ENCODE measurements at regions not wholly inside any gene's neighbourhood (a gene's known extent, or its start where the extent isn't known, plus 50 kb on each side); places are given as distances from the start of the nearest gene placed in this dataset.
"Not testable (repeated sequence)": the region's sequence is repeated elsewhere in the genome, so short reads cannot be mapped to it uniquely, and the experiment has no call there.

GRCh38 chr4:187671958-187672357, 323.6 kb upstream of the ZFP42 start:
- WGBS, 2 experiments (ENCODE audit: insufficient coverage in 2 of 2), result no CpG with 5 or more reads among the region's 12 CpGs
- not testable (repeated sequence) for H3K4me3 ChIP-seq (ENCODE audit: extremely low read depth, insufficient read depth, low read length, poor library complexity, severe bottlenecking); H3K36me3 ChIP-seq (ENCODE audit: control insufficient read depth, insufficient read depth, low read length); H3K4me1 ChIP-seq (ENCODE audit: control insufficient read depth, insufficient read depth, low read length, poor library complexity, severe bottlenecking); H3K27ac ChIP-seq (ENCODE audit: low read depth, low read length, severe bottlenecking); H3K9me3 ChIP-seq (ENCODE audit: control insufficient read depth, low read length)

GRCh38 chr4:187672526-187672925, 323.0 kb upstream of the ZFP42 start:
- H3K4me3 ChIP-seq (ENCODE audit: extremely low read depth, insufficient read depth, low read length, poor library complexity, severe bottlenecking); H3K4me1 ChIP-seq (ENCODE audit: control insufficient read depth, insufficient read depth, low read length, poor library complexity, severe bottlenecking); H3K9me3 ChIP-seq (ENCODE audit: control insufficient read depth, low read length); H3K27ac ChIP-seq (ENCODE audit: low read depth, low read length, severe bottlenecking); H3K36me3 ChIP-seq (ENCODE audit: control insufficient read depth, insufficient read depth, low read length): not testable (repeated sequence)
- WGBS, 2 experiments (ENCODE audit: insufficient coverage in 2 of 2), result 93 to 96% methylated on average over 6 to 7 of the region's 12 CpGs

- no peaks in the 10 kb centered on the region for H3K9me3 ChIP-seq (ENCODE audit: control insufficient read depth, low read length)
- H3K4me3 ChIP-seq (ENCODE audit: extremely low read depth, insufficient read depth, low read length, poor library complexity, severe bottlenecking), result no peak overlapping the region
- H3K4me1 ChIP-seq (ENCODE audit: control insufficient read depth, insufficient read depth, low read length, poor library complexity, severe bottlenecking), result no peaks in the 10 kb centered on the region
- no CpG with 5 or more reads among the region's 2 CpGs for WGBS, 2 experiments (ENCODE audit: insufficient coverage in 2 of 2)
- H3K27ac ChIP-seq (ENCODE audit: low read depth, low read length, severe bottlenecking), result no peak overlapping the region
- no peaks in the 10 kb centered on the region for H3K36me3 ChIP-seq (ENCODE audit: control insufficient read depth, insufficient read depth, low read length)
Observed at GRCh38 chr4:187679450-187679849, 316.1 kb upstream of the ZFP42 start.

- no peak overlapping the region for H3K4me3 ChIP-seq (ENCODE audit: extremely low read depth, insufficient read depth, low read length, poor library complexity, severe bottlenecking)
- H3K27ac ChIP-seq (ENCODE audit: low read depth, low read length, severe bottlenecking), result no peak overlapping the region
- H3K4me1 ChIP-seq (ENCODE audit: control insufficient read depth, insufficient read depth, low read length, poor library complexity, severe bottlenecking), result no peaks in the 10 kb centered on the region
- WGBS, 2 experiments (ENCODE audit: insufficient coverage in 2 of 2), result 76 to 89% methylated on average over 5 to 6 of the region's 6 CpGs
- no peaks in the 10 kb centered on the region for H3K9me3 ChIP-seq (ENCODE audit: control insufficient read depth, low read length)
- H3K36me3 ChIP-seq (ENCODE audit: control insufficient read depth, insufficient read depth, low read length), result no peaks in the 10 kb centered on the region
Observed at GRCh38 chr4:187685247-187685646, 310.3 kb upstream of the ZFP42 start.

- WGBS, 2 experiments (ENCODE audit: insufficient coverage in 2 of 2), result 100% methylated on average over 2 of the region's 4 CpGs; no CpG with 5 or more reads in 1 of the 2 experiments
- H3K9me3 ChIP-seq (ENCODE audit: control insufficient read depth, low read length), result no peaks in the 10 kb centered on the region
Observed at GRCh38 chr4:187687697-187688096, 307.9 kb upstream of the ZFP42 start.

GRCh38 chr4:187692626-187693025, 302.9 kb upstream of the ZFP42 start:
- Histone ChIP-seq H3K36me3 (ENCODE audit: control insufficient read depth, insufficient read depth, low read length) (no peaks in the 10 kb centered on the region), H3K27ac (ENCODE audit: low read depth, low read length, severe bottlenecking) (no peak overlapping the region), H3K9me3 (ENCODE audit: control insufficient read depth, low read length) (no peaks in the 10 kb centered on the region), H3K4me1 (ENCODE audit: control insufficient read depth, insufficient read depth, low read length, poor library complexity, severe bottlenecking) (no peaks in the 10 kb centered on the region), H3K4me3 (ENCODE audit: extremely low read depth, insufficient read depth, low read length, poor library complexity, severe bottlenecking) (no peak overlapping the region)
- WGBS, 2 experiments (ENCODE audit: insufficient coverage in 2 of 2), result 50 to 86% methylated on average over 1 to 3 of the region's 6 CpGs

More at GRCh38 chr4:187687697-187688096, 307.9 kb upstream of the ZFP42 start:
- Histone ChIP-seq H3K4me1 (ENCODE audit: control insufficient read depth, insufficient read depth, low read length, poor library complexity, severe bottlenecking) (no peaks in the 10 kb centered on the region), H3K27ac (ENCODE audit: low read depth, low read length, severe bottlenecking) (no peak overlapping the region), H3K4me3 (ENCODE audit: extremely low read depth, insufficient read depth, low read length, poor library complexity, severe bottlenecking) (no peak overlapping the region), H3K36me3 (ENCODE audit: control insufficient read depth, insufficient read depth, low read length) (no peaks in the 10 kb centered on the region)

GRCh38 chr4:187695531-187695930, 300.0 kb upstream of the ZFP42 start:
- H3K27ac ChIP-seq (ENCODE audit: low read depth, low read length, severe bottlenecking); H3K4me3 ChIP-seq (ENCODE audit: extremely low read depth, insufficient read depth, low read length, poor library complexity, severe bottlenecking); H3K36me3 ChIP-seq (ENCODE audit: control insufficient read depth, insufficient read depth, low read length); H3K9me3 ChIP-seq (ENCODE audit: control insufficient read depth, low read length); H3K4me1 ChIP-seq (ENCODE audit: control insufficient read depth, insufficient read depth, low read length, poor library complexity, severe bottlenecking): not testable (repeated sequence)
- 100% methylated on average over 2 of the region's 3 CpGs; no CpG with 5 or more reads in 1 of the 2 experiments for WGBS, 2 experiments (ENCODE audit: insufficient coverage in 2 of 2)

GRCh38 chr4:187711586-187711985, 284.0 kb upstream of the ZFP42 start:
- Histone ChIP-seq H3K27ac (ENCODE audit: low read depth, low read length, severe bottlenecking) (no peak overlapping the region), H3K9me3 (ENCODE audit: control insufficient read depth, low read length) (peaks cover 7% of the 10 kb centered on the region), H3K36me3 (ENCODE audit: control insufficient read depth, insufficient read depth, low read length) (no peaks in the 10 kb centered on the region), H3K4me3 (ENCODE audit: extremely low read depth, insufficient read depth, low read length, poor library complexity, severe bottlenecking) (no peak overlapping the region), H3K4me1 (ENCODE audit: control insufficient read depth, insufficient read depth, low read length, poor library complexity, severe bottlenecking) (no peaks in the 10 kb centered on the region)
- WGBS, 2 experiments (ENCODE audit: insufficient coverage in 2 of 2), result 100% methylated on average over 2 of the region's 3 CpGs; no CpG with 5 or more reads in 1 of the 2 experiments

GRCh38 chr4:187714957-187715356, 280.6 kb upstream of the ZFP42 start:
- no peaks in the 10 kb centered on the region for H3K4me1 ChIP-seq (ENCODE audit: control insufficient read depth, insufficient read depth, low read length, poor library complexity, severe bottlenecking)
- WGBS, 2 experiments (ENCODE audit: insufficient coverage in 2 of 2), result 90 to 94% methylated on average over 4 to 5 of the region's 5 CpGs
- no peaks in the 10 kb centered on the region for H3K36me3 ChIP-seq (ENCODE audit: control insufficient read depth, insufficient read depth, low read length)
- H3K4me3 ChIP-seq (ENCODE audit: extremely low read depth, insufficient read depth, low read length, poor library complexity, severe bottlenecking), result no peak overlapping the region
- no peak overlapping the region for H3K27ac ChIP-seq (ENCODE audit: low read depth, low read length, severe bottlenecking)
- no peaks in the 10 kb centered on the region for H3K9me3 ChIP-seq (ENCODE audit: control insufficient read depth, low read length)

- H3K9me3 ChIP-seq (ENCODE audit: control insufficient read depth, low read length), result no peaks in the 10 kb centered on the region
- H3K27ac ChIP-seq (ENCODE audit: low read depth, low read length, severe bottlenecking), result no peak overlapping the region
- H3K36me3 ChIP-seq (ENCODE audit: control insufficient read depth, insufficient read depth, low read length), result no peaks in the 10 kb centered on the region
- no peaks in the 10 kb centered on the region for H3K4me1 ChIP-seq (ENCODE audit: control insufficient read depth, insufficient read depth, low read length, poor library complexity, severe bottlenecking)
- H3K4me3 ChIP-seq (ENCODE audit: extremely low read depth, insufficient read depth, low read length, poor library complexity, severe bottlenecking), result no peak overlapping the region
Observed at GRCh38 chr4:187715466-187715865, 280.1 kb upstream of the ZFP42 start.

- WGBS, 2 experiments (ENCODE audit: insufficient coverage in 2 of 2), result 76 to 89% methylated on average over 3 to 4 of the region's 5 CpGs
- Histone ChIP-seq H3K9me3 (ENCODE audit: control insufficient read depth, low read length) (no peaks in the 10 kb centered on the region), H3K4me3 (ENCODE audit: extremely low read depth, insufficient read depth, low read length, poor library complexity, severe bottlenecking) (no peak overlapping the region), H3K4me1 (ENCODE audit: control insufficient read depth, insufficient read depth, low read length, poor library complexity, severe bottlenecking) (no peaks in the 10 kb centered on the region), H3K36me3 (ENCODE audit: control insufficient read depth, insufficient read depth, low read length) (no peaks in the 10 kb centered on the region), H3K27ac (ENCODE audit: low read depth, low read length, severe bottlenecking) (no peak overlapping the region)
Observed at GRCh38 chr4:187724456-187724855, 271.1 kb upstream of the ZFP42 start.
